SK-N-MC (cell line): ENCODE measurements at regions not wholly inside any gene's neighbourhood (a gene's known extent, or its start where the extent isn't known, plus 50 kb on each side); places are given as distances from the start of the nearest gene placed in this dataset.

Experiments used
- DNase-seq: peaks from one replicate; pipeline ENCODE4 v3.0.0-alpha.2; 2011; ENCODE audit warnings: low read depth, low spot score
- H3K27ac ChIP-seq: fragments of 200-600 bp; sonication (generic); 2 replicates; pipeline ENCODE4 v1.5.1; 2016; ENCODE audit warnings: mixed run types
- H3K36me3 ChIP-seq: fragments of 200-600 bp; sonication (generic); 2 replicates; pipeline ENCODE4 v1.6.1; 2017; ENCODE audit warnings: antibody characterized with exemption, low read length, mixed read lengths; ENCODE audit not compliant: insufficient read depth
- H3K4me3 ChIP-seq: fragments of 200-600 bp; sonication (generic); 2 replicates; pipeline ENCODE4 v1.5.1; 2016
- H3K9ac ChIP-seq: fragments of 200-600 bp; sonication (generic); 2 replicates; pipeline ENCODE4 v1.8.0; 2017; ENCODE audit warnings: mixed run types, mixed read lengths; ENCODE audit not compliant: insufficient read length
- H3K9me3 ChIP-seq: fragments of 200-600 bp; sonication (generic); 2 replicates; pipeline ENCODE4 v1.6.1; 2017; ENCODE audit warnings: low read depth, mild to moderate bottlenecking, antibody characterized with exemption, low read length, moderate library complexity, mixed read lengths
- EZH2 ChIP-seq: fragments of 200-600 bp; sonication (generic); IDR thresholded peaks from one replicate; pipeline ENCODE4 v1.6.1; 2017; ENCODE audit warnings: antibody characterized with exemption
- FOXP2 ChIP-seq: optimal IDR thresholded peaks from 2 replicates; pipeline ENCODE3; 2011; ENCODE audit warnings: mild to moderate bottlenecking, moderate library complexity; ENCODE audit not compliant: insufficient read depth; ENCODE audit errors: extremely low read length, control extremely low read depth
- POLR2AphosphoS5 ChIP-seq: IDR thresholded peaks from 2 replicates; pipeline ENCODE4 v1.6.1; 2012; ENCODE audit warnings: mild to moderate bottlenecking, low read depth, low read length, borderline replicate concordance

GRCh38 chr3:147914532-147914931 is 505.4 kb downstream of the ZIC1 start:
- no peak for DNase-seq
- no peak for TF ChIP-seq POLR2AphosphoS5
- H3K27ac ChIP-seq: no peak overlapping the region
- H3K4me3 ChIP-seq: no peak overlapping the region
- H3K36me3 ChIP-seq: no peaks in the 10 kb centered on the region
- H3K9ac ChIP-seq: no peak overlapping the region
- H3K9me3 ChIP-seq: no peaks in the 10 kb centered on the region

- Histone ChIP-seq H3K9ac (no peak overlapping the region), H3K27ac (no peak overlapping the region), H3K9me3 (no peaks in the 10 kb centered on the region), H3K4me3 (no peak overlapping the region), H3K36me3 (no peaks in the 10 kb centered on the region)
- TF ChIP-seq EZH2: no peak
- no peak for TF ChIP-seq POLR2AphosphoS5
- no peak for DNase-seq
Measured at GRCh38 chr3:147915057-147915456, 505.9 kb downstream of the ZIC1 start.

- H3K4me3 ChIP-seq: no peak overlapping the region
- no peak for DNase-seq
- no peak for TF ChIP-seq FOXP2
- TF ChIP-seq POLR2AphosphoS5: no peak
- no peak for TF ChIP-seq EZH2
- H3K9ac ChIP-seq: no peak overlapping the region
- no peaks in the 10 kb centered on the region for H3K9me3 ChIP-seq
- H3K27ac ChIP-seq: no peak overlapping the region
- no peaks in the 10 kb centered on the region for H3K36me3 ChIP-seq
Measured at GRCh38 chr3:147919496-147919895, 510.3 kb downstream of the ZIC1 start.

GRCh38 chr3:147921051-147921450 is 511.9 kb downstream of the ZIC1 start:
- TF ChIP-seq EZH2 (no peak), FOXP2 (no peak), POLR2AphosphoS5 (no peak)
- Histone ChIP-seq H3K9me3 (no peaks in the 10 kb centered on the region), H3K36me3 (no peaks in the 10 kb centered on the region), H3K9ac (no peak overlapping the region), H3K4me3 (no peak overlapping the region), H3K27ac (no peak overlapping the region)
- DNase-seq: no peak

GRCh38 chr3:147924755-147925154 is 515.6 kb downstream of the ZIC1 start:
- H3K9me3 ChIP-seq: no peaks in the 10 kb centered on the region
- no peak overlapping the region for H3K4me3 ChIP-seq
- H3K27ac ChIP-seq: no peak overlapping the region
- TF ChIP-seq FOXP2 (no peak), EZH2 (no peak), POLR2AphosphoS5 (no peak)
- H3K36me3 ChIP-seq: no peaks in the 10 kb centered on the region
- H3K9ac ChIP-seq: no peak overlapping the region
- no peak for DNase-seq

GRCh38 chr3:147925272-147925671 is 516.1 kb downstream of the ZIC1 start:
- no peaks in the 10 kb centered on the region for H3K9me3 ChIP-seq
- no peak for TF ChIP-seq FOXP2
- no peak for TF ChIP-seq POLR2AphosphoS5
- TF ChIP-seq EZH2: no peak
- no peak overlapping the region for H3K27ac ChIP-seq
- H3K4me3 ChIP-seq: no peak overlapping the region
- DNase-seq: no peak
- H3K9ac ChIP-seq: no peak overlapping the region
- no peaks in the 10 kb centered on the region for H3K36me3 ChIP-seq

GRCh38 chr3:147930232-147930807 is 521.2 kb downstream of the ZIC1 start:
- Histone ChIP-seq H3K9me3 (no peaks in the 10 kb centered on the region), H3K27ac (no peak overlapping the region), H3K4me3 (no peak overlapping the region), H3K36me3 (no peaks in the 10 kb centered on the region), H3K9ac (no peak overlapping the region)
- no peak for TF ChIP-seq POLR2AphosphoS5
- no peak for TF ChIP-seq FOXP2
- TF ChIP-seq EZH2: no peak
- DNase-seq: no peak

- DNase-seq: no peak
- Histone ChIP-seq H3K9ac (no peak overlapping the region), H3K4me3 (no peak overlapping the region), H3K27ac (peak overlapping the region; percentile 6; the same call in 1 of the 2 replicates), H3K36me3 (no peaks in the 10 kb centered on the region), H3K9me3 (no peaks in the 10 kb centered on the region)
- TF ChIP-seq EZH2 (no peak), FOXP2 (no peak), POLR2AphosphoS5 (no peak)
Measured at GRCh38 chr3:147934451-147935180, 525.5 kb downstream of the ZIC1 start.

GRCh38 chr3:147937341-147937740 is 528.2 kb downstream of the ZIC1 start:
- no peak overlapping the region for H3K4me3 ChIP-seq
- H3K9ac ChIP-seq: no peak overlapping the region
- TF ChIP-seq FOXP2 (no peak), EZH2 (no peak), POLR2AphosphoS5 (no peak)
- DNase-seq: no peak
- no peak overlapping the region for H3K27ac ChIP-seq
- no peaks in the 10 kb centered on the region for H3K36me3 ChIP-seq
- no peaks in the 10 kb centered on the region for H3K9me3 ChIP-seq
